ACC112 (cell line): ENCODE measurements at regions not wholly inside any gene's neighbourhood (a gene's known extent, or its start where the extent isn't known, plus 50 kb on each side); places are given as distances from the start of the nearest gene placed in this dataset.

Experiments used
- H2AFZ ChIP-seq: fragments of 200-600 bp; sonication (generic); one replicate; pipeline ENCODE4 v1.6.0; 2017; ENCODE audit warnings: antibody characterized with exemption, low read length; ENCODE audit not compliant: unreplicated experiment
- H3K27ac ChIP-seq: fragments of 200-600 bp; sonication (generic); 2 replicates; pipeline ENCODE4 v1.5.1; 2014; ENCODE audit warnings: low read depth, mild to moderate bottlenecking, antibody characterized with exemption, low read length, moderate library complexity
- H3K27me3 ChIP-seq: fragments of 200-600 bp; sonication (generic); 2 replicates; pipeline ENCODE4 v1.6.1; 2014; ENCODE audit warnings: mild to moderate bottlenecking, antibody characterized with exemption, low read length, moderate library complexity, mixed read lengths; ENCODE audit not compliant: insufficient read depth
- H3K36me3 ChIP-seq: fragments of 200-600 bp; sonication (generic); 2 replicates; pipeline ENCODE4 v1.6.1; 2016; ENCODE audit warnings: mild to moderate bottlenecking, antibody characterized with exemption, low read length, moderate library complexity, mixed read lengths; ENCODE audit not compliant: insufficient read depth
- H3K4me1 ChIP-seq: fragments of 200-600 bp; sonication (generic); one replicate; pipeline ENCODE4 v1.6.1; 2016; ENCODE audit warnings: low read length, mixed read lengths; ENCODE audit not compliant: insufficient read depth, unreplicated experiment, control insufficient read depth
- H3K4me3 ChIP-seq: fragments of 200-600 bp; sonication (generic); 2 replicates; pipeline ENCODE4 v1.5.1; 2014; ENCODE audit warnings: mild to moderate bottlenecking, low read depth, low read length
- H3K79me2 ChIP-seq: fragments of 200-600 bp; sonication (generic); one replicate; pipeline ENCODE4 v1.6.0; 2016; ENCODE audit warnings: low read length; ENCODE audit not compliant: control insufficient read depth, unreplicated experiment, insufficient read depth

- Histone ChIP-seq H3K36me3 (no peaks in the 10 kb centered on the region), H2AFZ (peak overlapping the region; percentile 9), H3K4me3 (no peak overlapping the region), H3K27me3 (no peaks in the 10 kb centered on the region), H3K79me2 (no peaks in the 10 kb centered on the region), H3K4me1 (peaks cover 5% of the 10 kb centered on the region), H3K27ac (no peak overlapping the region)
These were observed 51.0 kb upstream of the BARX2 start for GRCh38 chr11:129324533-129325175.

- H2AFZ ChIP-seq: peak overlapping the region; percentile 9
- no peaks in the 10 kb centered on the region for H3K79me2 ChIP-seq
- no peaks in the 10 kb centered on the region for H3K27me3 ChIP-seq
- no peak overlapping the region for H3K27ac ChIP-seq
- no peak overlapping the region for H3K4me3 ChIP-seq
- peaks cover 5% of the 10 kb centered on the region for H3K4me1 ChIP-seq
- H3K36me3 ChIP-seq: no peaks in the 10 kb centered on the region
These were observed 51.6 kb upstream of the BARX2 start for GRCh38 chr11:129323896-129324502.

GRCh38 chr11:129322941-129323340 is 52.7 kb upstream of the BARX2 start:
- Histone ChIP-seq H3K4me1 (peaks cover 5% of the 10 kb centered on the region), H2AFZ (no peak overlapping the region)

GRCh38 chr11:129321076-129321475 is 54.6 kb upstream of the BARX2 start:
- Histone ChIP-seq H3K27me3 (no peaks in the 10 kb centered on the region), H3K79me2 (no peaks in the 10 kb centered on the region), H3K4me3 (no peak overlapping the region), H3K4me1 (peaks cover 5% of the 10 kb centered on the region), H3K27ac (no peak overlapping the region), H3K36me3 (no peaks in the 10 kb centered on the region), H2AFZ (no peak overlapping the region)

More at GRCh38 chr11:129322941-129323340, 52.7 kb upstream of the BARX2 start:
- Histone ChIP-seq H3K4me3 (no peak overlapping the region), H3K79me2 (no peaks in the 10 kb centered on the region), H3K27ac (no peak overlapping the region), H3K36me3 (no peaks in the 10 kb centered on the region), H3K27me3 (no peaks in the 10 kb centered on the region)

GRCh38 chr11:129320494-129320893 is 55.2 kb upstream of the BARX2 start:
- no peak overlapping the region for H3K4me3 ChIP-seq
- H3K36me3 ChIP-seq: no peaks in the 10 kb centered on the region
- no peaks in the 10 kb centered on the region for H3K79me2 ChIP-seq
- H2AFZ ChIP-seq: no peak overlapping the region
- no peaks in the 10 kb centered on the region for H3K27me3 ChIP-seq
- H3K27ac ChIP-seq: no peak overlapping the region
- H3K4me1 ChIP-seq: peaks cover 5% of the 10 kb centered on the region

GRCh38 chr11:129319751-129320150 is 55.9 kb upstream of the BARX2 start:
- Histone ChIP-seq H3K79me2 (no peaks in the 10 kb centered on the region), H3K36me3 (no peaks in the 10 kb centered on the region), H3K27ac (no peak overlapping the region), H3K4me1 (peaks cover 5% of the 10 kb centered on the region), H2AFZ (no peak overlapping the region), H3K4me3 (no peak overlapping the region), H3K27me3 (no peaks in the 10 kb centered on the region)

- no peak overlapping the region for H3K4me3 ChIP-seq
- H3K27ac ChIP-seq: no peak overlapping the region
- no peaks in the 10 kb centered on the region for H3K27me3 ChIP-seq
- no peaks in the 10 kb centered on the region for H3K36me3 ChIP-seq
- H2AFZ ChIP-seq: no peak overlapping the region
- H3K79me2 ChIP-seq: no peaks in the 10 kb centered on the region
- H3K4me1 ChIP-seq: peaks cover 1% of the 10 kb centered on the region
These were observed 56.4 kb upstream of the BARX2 start for GRCh38 chr11:129319201-129319600.

- Histone ChIP-seq H3K36me3 (no peaks in the 10 kb centered on the region), H3K79me2 (no peaks in the 10 kb centered on the region), H3K27me3 (no peaks in the 10 kb centered on the region), H3K4me1 (no peaks in the 10 kb centered on the region), H3K4me3 (no peak overlapping the region), H3K27ac (no peak overlapping the region), H2AFZ (no peak overlapping the region)
These were observed 58.1 kb upstream of the BARX2 start for GRCh38 chr11:129317571-129317970.

GRCh38 chr11:129316781-129317180 is 58.9 kb upstream of the BARX2 start:
- H3K4me1 ChIP-seq: no peaks in the 10 kb centered on the region
- H3K27me3 ChIP-seq: no peaks in the 10 kb centered on the region
- H2AFZ ChIP-seq: no peak overlapping the region
- H3K36me3 ChIP-seq: no peaks in the 10 kb centered on the region
- H3K79me2 ChIP-seq: no peaks in the 10 kb centered on the region
- H3K4me3 ChIP-seq: no peak overlapping the region
- no peak overlapping the region for H3K27ac ChIP-seq

- Histone ChIP-seq H3K79me2 (no peaks in the 10 kb centered on the region), H2AFZ (no peak overlapping the region), H3K4me3 (no peak overlapping the region), H3K4me1 (no peaks in the 10 kb centered on the region), H3K27ac (no peak overlapping the region), H3K27me3 (no peaks in the 10 kb centered on the region), H3K36me3 (no peaks in the 10 kb centered on the region)
These were observed 59.7 kb upstream of the BARX2 start for GRCh38 chr11:129315781-129316579.

- no peak overlapping the region for H2AFZ ChIP-seq
- H3K27me3 ChIP-seq: no peaks in the 10 kb centered on the region
These were observed 61.3 kb upstream of the BARX2 start for GRCh38 chr11:129314371-129314770.

More at GRCh38 chr11:129314371-129314770, 61.3 kb upstream of the BARX2 start:
- H3K36me3 ChIP-seq: no peaks in the 10 kb centered on the region
- no peaks in the 10 kb centered on the region for H3K79me2 ChIP-seq
- no peak overlapping the region for H3K27ac ChIP-seq
- no peaks in the 10 kb centered on the region for H3K4me1 ChIP-seq
- no peak overlapping the region for H3K4me3 ChIP-seq
